ENCODE measurements at regions not wholly inside any gene's neighbourhood (a gene's known extent, or its start where the extent isn't known, plus 50 kb on each side); places are given as distances from the start of the nearest gene placed in this dataset.

GRCh38 chr10:106251573-106251972 lies 912.9 kb downstream of the SORCS1 start:
- TF ChIP-seq POLR2A (IDR thresholded peaks at IDR 0.05) (no peak), CTCF (IDR thresholded peaks at IDR 0.05 in 8 of 11, conservative IDR thresholded peaks at IDR 0.05 in 3 of 11) (no peak)

Data from spleen (tissue), 7 donors.